ENCODE measurements at regions not wholly inside any gene's neighbourhood (a gene's known extent, or its start where the extent isn't known, plus 50 kb on each side); places are given as distances from the start of the nearest gene placed in this dataset.

DNA sequence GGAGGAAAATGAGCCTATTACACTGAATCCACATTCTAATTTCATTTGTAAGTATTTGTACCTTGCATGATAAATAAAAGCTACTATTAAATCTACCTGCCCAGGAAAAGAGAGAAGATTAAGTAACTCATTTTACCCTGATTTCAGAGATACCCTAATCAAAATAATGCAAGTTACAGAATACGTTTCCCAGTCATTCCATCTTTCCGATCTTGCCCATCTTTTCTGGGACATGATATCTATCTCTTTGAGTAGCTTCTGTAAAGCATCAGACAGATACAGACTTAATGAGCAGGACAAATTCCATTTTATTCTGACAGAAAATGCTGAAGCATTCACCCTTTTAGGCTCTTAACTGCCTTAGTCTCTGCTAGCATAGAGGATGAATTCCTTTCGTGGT, 56.6 kb downstream of the SPRY2 start:
- DNase-seq, result no peak

DNA sequence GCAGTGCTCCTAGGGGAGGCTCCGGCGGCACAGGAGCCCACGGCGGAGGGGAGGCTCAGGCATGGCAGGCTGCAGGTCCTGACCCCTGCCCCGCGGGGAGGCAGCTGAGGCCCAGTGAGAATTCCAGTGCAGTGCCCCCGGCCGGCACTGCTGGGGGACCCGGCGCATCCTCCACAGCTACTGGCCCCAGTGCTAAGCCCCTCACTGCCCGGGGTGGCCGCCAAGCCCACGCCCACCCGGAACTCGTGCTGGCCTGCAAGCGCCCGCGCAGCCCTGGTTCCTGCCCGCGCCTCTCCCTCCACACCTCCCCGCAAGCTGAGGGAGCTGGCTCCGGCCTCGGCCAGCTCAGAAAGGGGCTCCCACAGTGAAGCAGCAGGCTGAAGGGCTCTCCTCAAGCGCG, 62.2 kb downstream of the SPRY2 start:
- no peak for DNase-seq

DNA sequence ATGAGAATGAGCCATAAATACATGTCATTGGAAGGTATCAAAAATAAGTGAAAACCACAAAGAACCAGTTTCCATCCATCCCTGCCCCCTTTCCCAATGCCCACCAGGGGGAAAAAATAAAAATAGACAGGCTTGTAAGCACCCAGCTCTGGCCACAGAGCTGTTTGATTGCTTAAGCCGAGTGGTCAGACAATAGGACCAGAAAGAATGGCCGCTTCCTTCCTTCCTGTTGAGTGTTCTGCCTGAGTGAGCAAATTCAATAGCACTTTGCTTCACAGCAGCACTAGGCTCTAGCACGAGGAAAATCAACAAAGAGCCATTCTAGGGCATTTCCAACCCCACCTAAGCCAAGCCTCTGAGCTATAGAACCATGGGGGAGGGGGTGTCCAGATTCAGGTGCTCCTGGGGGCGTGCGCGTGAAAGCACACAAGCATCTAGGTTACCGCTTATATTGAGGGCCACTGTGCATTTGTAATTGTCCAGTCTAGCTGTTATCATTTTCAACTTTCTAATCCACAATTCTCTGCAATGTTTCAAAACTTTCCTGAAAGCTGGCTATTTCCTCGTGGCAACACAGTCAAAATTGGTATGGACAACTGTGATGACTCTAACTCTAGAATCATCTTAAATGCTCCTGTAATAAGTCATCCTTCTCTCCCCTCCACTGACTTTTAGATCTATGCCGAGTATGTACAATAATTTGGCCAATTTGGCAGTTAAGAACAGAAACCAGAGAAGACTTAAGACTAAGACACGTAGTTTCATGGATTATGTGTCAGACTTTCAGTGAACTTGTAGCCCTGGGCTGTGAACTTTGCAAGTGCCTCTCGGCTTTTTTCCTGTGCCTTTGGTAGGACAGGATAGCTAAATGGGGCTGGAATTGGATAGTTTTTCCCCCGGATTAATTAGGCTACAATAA, 64.3 kb downstream of the SPRY2 start:
- peak; percentile 41 for DNase-seq

- DNase-seq, result no peak
Measured at GRCh38 chr13:80274643-80275042, 66.3 kb downstream of the SPRY2 start.

DNA sequence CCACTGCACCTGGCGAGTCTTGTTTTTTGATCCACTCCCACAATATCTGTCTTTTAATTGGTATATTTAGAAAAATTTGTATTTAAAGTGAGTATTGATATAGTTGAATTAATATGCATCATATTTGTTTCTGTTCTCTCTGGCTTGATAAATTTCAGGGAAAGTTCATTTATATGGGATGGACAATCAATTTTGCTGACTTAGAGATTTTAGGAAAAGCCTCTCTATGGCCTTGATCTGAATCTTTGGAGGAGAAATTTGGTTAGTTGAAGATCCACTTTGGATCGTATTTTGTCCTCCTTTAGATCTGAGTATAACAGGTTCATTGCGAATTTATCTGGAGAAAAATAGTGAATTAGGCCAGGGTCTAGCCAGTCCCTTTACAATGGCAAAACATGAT, 67.2 kb downstream of the SPRY2 start:
- DNase-seq, result no peak

GRCh38 chr13:80265348-80265747, 75.6 kb downstream of the SPRY2 start:
- DNase-seq, result no peak

DNA sequence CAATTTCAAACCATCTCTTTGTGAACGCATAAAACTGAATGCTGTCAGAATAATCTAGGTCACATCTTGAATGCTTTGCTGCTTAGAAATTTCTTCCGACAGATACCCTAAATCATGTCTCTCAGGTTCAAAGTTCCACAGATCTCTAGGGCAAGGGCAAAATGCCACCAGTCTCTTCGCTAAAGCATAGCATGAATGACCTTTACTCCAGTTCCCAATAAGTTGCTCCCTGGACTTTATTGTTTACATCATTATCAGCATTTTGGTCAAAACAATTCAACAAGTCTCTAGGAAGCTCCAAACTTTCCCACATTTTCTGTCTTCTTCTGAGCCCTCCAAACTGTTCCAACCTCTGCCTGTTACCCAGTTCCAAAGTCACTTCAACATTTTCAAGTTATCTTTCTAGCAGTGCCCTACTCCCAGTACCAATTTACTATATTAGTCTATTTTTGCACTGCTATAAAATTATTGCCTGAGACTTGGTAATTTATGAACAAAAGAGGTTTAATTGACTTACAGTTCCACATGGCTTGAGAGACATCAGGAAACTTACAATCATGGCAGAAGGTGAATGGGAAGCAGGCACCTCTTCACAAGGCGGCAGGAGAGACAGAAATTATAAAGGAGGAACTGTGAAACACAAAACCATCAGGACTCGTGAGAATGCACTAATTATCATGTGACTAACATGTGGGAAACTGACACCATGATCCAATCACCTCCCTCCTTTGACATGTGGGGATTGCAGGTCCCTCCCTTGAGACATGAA, 77.0 kb downstream of the SPRY2 start:
- no peak for DNase-seq

GRCh38 chr13:80262051-80262695, 78.8 kb downstream of the SPRY2 start:
- no peak for DNase-seq

- DNase-seq, result no peak
Measured at GRCh38 chr13:80259159-80259558, 81.8 kb downstream of the SPRY2 start.

DNA sequence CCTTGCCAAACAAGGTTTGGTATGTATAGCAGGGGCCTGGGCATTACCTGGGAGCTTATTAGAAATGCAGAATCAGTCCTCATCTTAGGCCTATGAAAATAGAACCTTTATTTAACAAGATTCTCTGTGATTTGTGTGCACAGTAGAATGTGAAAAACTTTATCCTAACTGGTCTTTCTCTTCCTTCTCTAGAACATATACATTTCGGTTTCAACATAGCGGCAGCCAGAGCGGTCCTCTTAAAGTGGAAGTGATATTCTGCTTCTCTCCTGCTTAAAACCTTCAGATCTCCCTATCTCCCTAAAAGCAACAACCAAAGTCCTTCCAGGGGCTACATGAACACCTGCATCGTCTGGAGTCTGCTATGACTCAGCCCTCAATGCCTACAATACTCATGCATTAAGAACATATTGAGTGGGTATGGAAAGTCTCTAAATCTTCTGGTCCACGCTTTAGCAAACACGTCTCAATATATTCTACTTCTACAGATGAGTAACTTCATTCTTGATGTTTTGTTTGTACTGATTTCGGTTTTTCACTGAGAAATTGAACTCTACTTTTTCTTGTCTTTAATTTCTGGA, 84.5 kb downstream of the SPRY2 start:
- no peak for DNase-seq

DNA sequence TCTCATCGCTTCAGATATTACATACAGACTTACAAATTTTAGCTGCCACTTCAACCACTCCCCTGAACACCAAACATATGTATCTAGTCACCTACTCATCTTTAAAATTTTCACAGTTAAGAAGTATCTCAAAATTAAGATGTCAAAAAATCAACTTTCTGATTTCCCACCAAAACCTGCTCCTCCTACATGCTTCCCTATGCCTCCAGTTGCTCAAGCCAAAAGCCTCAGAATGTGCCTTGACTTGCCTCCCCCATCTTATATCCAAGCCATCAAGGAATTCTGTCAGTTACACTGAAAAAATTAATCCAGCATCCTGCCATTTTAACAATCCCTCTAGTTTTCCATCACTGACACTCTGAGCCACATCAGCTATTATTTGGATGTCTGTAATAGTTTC, 85.0 kb downstream of the SPRY2 start:
- DNase-seq, result no peak

DNA sequence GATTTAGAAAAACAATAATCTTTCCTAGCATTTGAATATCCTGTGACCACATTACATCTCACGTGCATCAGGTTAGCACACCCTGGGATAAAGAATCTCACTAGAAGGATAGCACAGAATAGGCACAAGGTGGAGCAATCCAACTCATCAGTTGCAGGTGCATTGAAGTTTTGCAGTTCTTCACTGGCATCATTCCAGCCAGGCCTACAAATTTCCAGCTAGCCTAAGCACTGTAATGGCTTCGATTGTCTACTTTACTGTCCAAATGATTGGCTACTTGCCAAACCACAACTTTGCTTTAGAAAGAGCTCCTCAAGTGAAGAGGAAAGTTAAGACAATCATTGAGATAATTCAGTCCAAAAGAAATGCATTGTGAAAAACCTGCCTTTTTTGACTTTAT, 89.5 kb downstream of the SPRY2 start:
- DNase-seq, result no peak

GRCh38 chr13:80250213-80250810, 90.6 kb downstream of the SPRY2 start:
- no peak for DNase-seq

DNA sequence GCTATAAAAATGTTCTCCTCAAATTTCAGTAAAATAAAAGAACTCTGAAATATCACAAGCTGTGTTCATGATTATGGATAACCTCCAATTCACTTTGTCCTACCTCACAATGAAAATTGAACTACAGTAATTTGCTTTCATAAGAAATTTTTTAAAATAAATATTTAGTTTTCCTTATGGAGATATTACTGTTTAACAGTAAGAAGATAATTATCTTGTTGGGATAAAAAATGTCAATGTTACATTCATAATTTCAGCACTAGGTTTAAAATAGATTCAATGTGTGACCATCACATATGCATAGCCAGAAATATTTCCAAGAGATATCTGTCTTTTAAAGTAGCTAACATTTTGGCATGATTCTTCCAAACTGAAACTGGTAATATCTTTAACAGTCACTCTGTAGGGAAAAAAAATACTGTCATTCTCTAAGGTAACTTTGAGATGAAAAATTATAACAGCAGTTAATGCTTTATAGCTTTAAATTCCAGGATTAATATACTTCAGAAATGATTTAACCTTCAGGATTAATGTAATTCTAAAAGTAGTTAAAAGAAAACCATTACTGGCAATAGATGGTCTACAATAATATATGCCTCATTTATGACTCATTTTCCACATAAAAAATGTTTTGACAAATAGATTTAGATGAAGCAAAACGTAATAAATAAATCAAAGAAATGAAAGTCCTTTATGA, 91.3 kb downstream of the SPRY2 start:
- DNase-seq, result no peak

GRCh38 chr13:80245162-80245733, 95.7 kb downstream of the SPRY2 start:
- DNase-seq, result no peak

DNA sequence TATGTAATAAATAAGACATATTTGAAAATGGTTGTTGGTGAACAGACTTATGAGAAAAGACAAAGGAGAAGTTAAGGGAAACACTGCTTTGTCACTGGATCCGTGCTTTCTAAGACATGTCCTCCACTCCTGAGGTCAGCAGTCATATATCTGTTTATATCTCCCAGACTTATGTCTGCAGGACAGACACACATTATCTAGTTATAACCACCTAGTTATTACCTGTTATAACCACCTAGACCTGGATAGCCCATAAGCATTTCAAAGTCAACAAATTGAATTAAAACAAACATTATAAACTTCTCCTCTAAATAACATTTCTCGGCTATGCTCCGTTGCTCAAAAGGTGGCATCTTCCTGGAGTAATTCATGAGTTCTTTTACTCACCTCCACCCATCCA, 96.4 kb downstream of the SPRY2 start:
- DNase-seq, result no peak

DNA sequence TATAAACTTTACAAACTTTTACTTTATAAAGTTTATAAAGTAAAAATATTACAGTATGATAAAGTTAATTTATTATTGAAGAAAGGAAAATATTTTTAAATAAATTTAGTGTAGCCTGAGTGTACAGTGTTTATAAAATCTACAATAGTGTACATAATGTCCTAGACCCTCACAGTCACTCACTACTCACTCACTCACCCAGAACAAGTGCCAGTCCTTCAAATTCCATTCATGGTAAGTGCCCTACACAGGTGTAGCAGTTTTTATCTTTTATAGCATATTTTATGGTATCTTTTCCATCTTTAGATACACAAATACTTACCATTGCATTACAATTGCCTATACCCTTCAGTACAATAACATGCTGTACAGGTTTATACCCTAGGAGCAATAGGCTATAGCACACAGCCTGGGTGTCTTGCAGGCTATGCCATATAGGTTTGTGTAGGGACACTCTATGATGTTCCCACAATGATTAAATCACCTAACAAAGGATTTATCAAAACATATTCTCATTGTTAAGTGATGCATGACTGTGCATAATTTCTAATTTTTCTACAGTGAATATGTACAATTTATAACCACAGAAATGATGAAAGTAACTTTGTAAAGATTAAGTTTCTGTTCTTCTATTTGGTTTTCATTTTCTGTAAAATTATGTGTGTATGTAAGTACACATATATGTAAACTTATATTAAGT, 98.0 kb downstream of the SPRY2 start:
- no peak for DNase-seq

GRCh38 chr13:80239571-80240255, 101.2 kb downstream of the SPRY2 start:
- DNase-seq, result no peak

DNA sequence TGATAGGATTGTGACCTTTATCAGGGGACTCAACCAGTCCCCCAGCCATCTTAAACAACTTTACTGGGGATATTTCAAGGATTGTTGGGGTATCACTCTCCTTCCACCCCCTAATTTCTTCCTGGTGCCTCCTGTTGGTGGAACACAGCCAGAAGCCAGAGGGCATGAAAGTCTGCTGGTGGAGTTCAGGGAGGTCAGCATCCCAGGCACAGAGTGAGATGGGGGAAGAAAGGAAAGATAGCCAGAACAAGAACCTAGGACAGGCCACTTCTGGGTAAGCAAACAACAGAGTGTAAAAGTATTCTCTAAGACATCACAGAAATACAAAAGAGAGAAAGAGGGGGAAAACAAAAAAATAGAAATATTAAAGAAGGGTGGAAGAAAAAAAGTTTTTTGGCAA, 101.8 kb downstream of the SPRY2 start:
- DNase-seq, result no peak

DNA sequence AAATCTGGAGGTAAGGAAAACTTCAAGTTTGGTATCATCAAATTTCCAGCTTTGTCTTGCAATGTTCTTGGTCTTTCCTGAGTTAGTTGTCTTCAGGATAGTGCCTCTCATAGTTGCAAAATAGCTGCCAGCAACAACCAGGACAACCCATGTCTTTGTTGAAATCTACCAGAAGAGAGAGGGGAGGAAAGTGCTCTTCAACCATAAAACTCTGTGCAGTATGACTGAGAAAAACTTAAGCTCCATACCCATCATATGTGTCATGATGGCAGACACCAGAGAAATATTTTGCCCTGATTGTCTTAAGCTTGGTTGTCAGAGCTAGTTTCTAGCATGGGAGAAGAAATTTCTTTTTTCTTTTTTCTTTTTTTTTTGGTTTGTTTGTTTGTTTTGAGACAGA, 103.3 kb downstream of the SPRY2 start:
- no peak for DNase-seq

DNA sequence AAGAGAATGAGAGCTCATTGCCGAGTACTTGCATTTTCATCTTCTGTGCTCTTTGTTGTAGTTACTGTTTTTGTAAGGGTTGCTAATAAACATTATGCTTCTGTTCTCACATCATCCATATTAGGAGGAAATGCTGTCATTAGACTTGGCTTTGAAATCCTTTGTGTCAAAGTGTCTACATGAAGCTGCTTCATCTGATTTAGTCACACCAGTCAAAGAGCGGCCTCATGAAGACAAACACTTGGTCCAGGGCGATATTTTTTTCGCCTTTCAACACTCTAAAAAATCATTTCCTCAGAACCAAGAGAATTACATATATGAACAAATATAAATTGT, 105.0 kb downstream of the SPRY2 start:
- no peak for DNase-seq
